ENCODE measurements at regions not wholly inside any gene's neighbourhood (a gene's known extent, or its start where the extent isn't known, plus 50 kb on each side); places are given as distances from the start of the nearest gene placed in this dataset.

GRCh38 chr6:84332139-84333034, 104.9 kb upstream of the CEP162 start:
- DNase-seq = no peak
- 92% methylated on average over 2 of the region's 3 CpGs for WGBS
- Histone ChIP-seq H2BK15ac (ENCODE audit: low read depth, poor library complexity, severe bottlenecking) (no peak overlapping the region), H3K14ac (ENCODE audit: low read length in 2 of 2) (no peak overlapping the region), H4K91ac (ENCODE audit: low read length) (no peak overlapping the region), H3K4me1 (ENCODE audit: control insufficient read depth, insufficient read depth, low read depth, low read length) (no peaks in the 10 kb centered on the region), H3K27me3 (ENCODE audit: control insufficient read depth in 1 of 2, insufficient read depth in 1 of 2, low read length in 2 of 2) (no peaks in the 10 kb centered on the region), H3K4me2 (ENCODE audit: low read length, poor library complexity, severe bottlenecking) (no peak overlapping the region), H2AFZ (ENCODE audit: low read depth, low read length) (no peak overlapping the region), H3K9me3 (ENCODE audit: control insufficient read depth, low read length) (peaks cover 8% of the 10 kb centered on the region), H2AK5ac (ENCODE audit: low read length, severe bottlenecking) (no peak overlapping the region), H3K36me3 (ENCODE audit: control insufficient read depth in 1 of 2, insufficient read depth in 2 of 2, low read depth in 1 of 2, low read length in 2 of 2) (no peaks in the 10 kb centered on the region), H3K23ac (ENCODE audit: low read length in 2 of 2) (no peak overlapping the region), H3K79me1 (replicated peaks; ENCODE audit: low read length, poor library complexity, severe bottlenecking) (no peaks in the 10 kb centered on the region), H4K8ac (ENCODE audit: low read length) (no peak overlapping the region), H3K27ac (ENCODE audit: low read length, poor library complexity, severe bottlenecking) (no peak overlapping the region), H3K4me3 (ENCODE audit: insufficient read depth in 1 of 2, low read depth in 1 of 2, low read length in 2 of 2) (no peak overlapping the region), H3K4ac (ENCODE audit: low read depth in 1 of 2, low read length in 2 of 2) (no peak overlapping the region), H3K9ac (ENCODE audit: low read length) (no peak overlapping the region), H2BK120ac (ENCODE audit: low read depth, low read length) (no peak overlapping the region), H3K18ac (ENCODE audit: low read depth in 1 of 2, low read length in 2 of 2) (no peak overlapping the region), H2BK5ac (ENCODE audit: low read depth, low read length, poor library complexity, severe bottlenecking) (no peak overlapping the region), H2BK12ac (ENCODE audit: low read length in 2 of 2) (no peak overlapping the region)

- no peak overlapping the region for H2BK120ac ChIP-seq (ENCODE audit: low read depth, low read length)
- WGBS = 83% methylated on average over 1 of the region's 2 CpGs
- H2AFZ ChIP-seq (ENCODE audit: low read depth, low read length) = no peak overlapping the region
These were observed 102.9 kb upstream of the CEP162 start for GRCh38 chr6:84330325-84330724.

GRCh38 chr6:84329516-84329915, 102.1 kb upstream of the CEP162 start:
- H3K4me1 ChIP-seq (ENCODE audit: control insufficient read depth, insufficient read depth, low read depth, low read length) = no peaks in the 10 kb centered on the region
- H4K8ac ChIP-seq (ENCODE audit: low read length) = no peak overlapping the region
- no peak overlapping the region for H3K9ac ChIP-seq (ENCODE audit: low read length)
- 29% methylated on average over 2 of the region's 2 CpGs for WGBS
- DNase-seq = no peak
- no peak overlapping the region for H3K4me3 ChIP-seq (ENCODE audit: insufficient read depth in 1 of 2, low read depth in 1 of 2, low read length in 2 of 2)
- H3K27ac ChIP-seq (ENCODE audit: low read length, poor library complexity, severe bottlenecking) = no peak overlapping the region
- no peaks in the 10 kb centered on the region for H3K79me1 ChIP-seq (replicated peaks; ENCODE audit: low read length, poor library complexity, severe bottlenecking)
- H3K9me3 ChIP-seq (ENCODE audit: control insufficient read depth, low read length) = no peaks in the 10 kb centered on the region
- H3K36me3 ChIP-seq (ENCODE audit: control insufficient read depth in 1 of 2, insufficient read depth in 2 of 2, low read depth in 1 of 2, low read length in 2 of 2) = no peaks in the 10 kb centered on the region
- H3K18ac ChIP-seq (ENCODE audit: low read depth in 1 of 2, low read length in 2 of 2) = no peak overlapping the region
- no peak overlapping the region for H2AFZ ChIP-seq (ENCODE audit: low read depth, low read length)
- no peak overlapping the region for H3K4me2 ChIP-seq (ENCODE audit: low read length, poor library complexity, severe bottlenecking)
- no peak overlapping the region for H2BK5ac ChIP-seq (ENCODE audit: low read depth, low read length, poor library complexity, severe bottlenecking)
- no peak overlapping the region for H3K14ac ChIP-seq (ENCODE audit: low read length in 2 of 2)
- H4K91ac ChIP-seq (ENCODE audit: low read length) = no peak overlapping the region
- no peak overlapping the region for H3K23ac ChIP-seq (ENCODE audit: low read length in 2 of 2)
- H2BK15ac ChIP-seq (ENCODE audit: low read depth, poor library complexity, severe bottlenecking) = no peak overlapping the region
- H2BK12ac ChIP-seq (ENCODE audit: low read length in 2 of 2) = no peak overlapping the region
- H3K27me3 ChIP-seq (ENCODE audit: control insufficient read depth in 1 of 2, insufficient read depth in 1 of 2, low read length in 2 of 2) = no peaks in the 10 kb centered on the region
- no peak overlapping the region for H3K4ac ChIP-seq (ENCODE audit: low read depth in 1 of 2, low read length in 2 of 2)
- H2BK120ac ChIP-seq (ENCODE audit: low read depth, low read length) = no peak overlapping the region
- H2AK5ac ChIP-seq (ENCODE audit: low read length, severe bottlenecking) = no peak overlapping the region

More at GRCh38 chr6:84330325-84330724, 102.9 kb upstream of the CEP162 start:
- Histone ChIP-seq H2BK15ac (ENCODE audit: low read depth, poor library complexity, severe bottlenecking) (no peak overlapping the region), H3K4me2 (ENCODE audit: low read length, poor library complexity, severe bottlenecking) (no peak overlapping the region), H3K27me3 (ENCODE audit: control insufficient read depth in 1 of 2, insufficient read depth in 1 of 2, low read length in 2 of 2) (no peaks in the 10 kb centered on the region), H3K4me1 (ENCODE audit: control insufficient read depth, insufficient read depth, low read depth, low read length) (no peaks in the 10 kb centered on the region), H3K27ac (ENCODE audit: low read length, poor library complexity, severe bottlenecking) (no peak overlapping the region), H4K8ac (ENCODE audit: low read length) (no peak overlapping the region), H3K4me3 (ENCODE audit: insufficient read depth in 1 of 2, low read depth in 1 of 2, low read length in 2 of 2) (no peak overlapping the region), H3K79me1 (replicated peaks; ENCODE audit: low read length, poor library complexity, severe bottlenecking) (no peaks in the 10 kb centered on the region), H3K4ac (ENCODE audit: low read depth in 1 of 2, low read length in 2 of 2) (no peak overlapping the region), H3K9me3 (ENCODE audit: control insufficient read depth, low read length) (no peaks in the 10 kb centered on the region), H2AK5ac (ENCODE audit: low read length, severe bottlenecking) (no peak overlapping the region), H3K36me3 (ENCODE audit: control insufficient read depth in 1 of 2, insufficient read depth in 2 of 2, low read depth in 1 of 2, low read length in 2 of 2) (no peaks in the 10 kb centered on the region), H3K23ac (ENCODE audit: low read length in 2 of 2) (no peak overlapping the region), H2BK5ac (ENCODE audit: low read depth, low read length, poor library complexity, severe bottlenecking) (no peak overlapping the region), H2BK12ac (ENCODE audit: low read length in 2 of 2) (no peak overlapping the region), H3K9ac (ENCODE audit: low read length) (no peak overlapping the region), H4K91ac (ENCODE audit: low read length) (no peak overlapping the region), H3K14ac (ENCODE audit: low read length in 2 of 2) (no peak overlapping the region), H3K18ac (ENCODE audit: low read depth in 1 of 2, low read length in 2 of 2) (no peak overlapping the region)
- DNase-seq = no peak

GRCh38 chr6:84329077-84329476, 101.6 kb upstream of the CEP162 start:
- no peak overlapping the region for H3K18ac ChIP-seq (ENCODE audit: low read depth in 1 of 2, low read length in 2 of 2)
- no peak overlapping the region for H3K14ac ChIP-seq (ENCODE audit: low read length in 2 of 2)
- H3K23ac ChIP-seq (ENCODE audit: low read length in 2 of 2) = no peak overlapping the region
- H2AFZ ChIP-seq (ENCODE audit: low read depth, low read length) = no peak overlapping the region
- no peak overlapping the region for H4K8ac ChIP-seq (ENCODE audit: low read length)
- no peaks in the 10 kb centered on the region for H3K9me3 ChIP-seq (ENCODE audit: control insufficient read depth, low read length)
- no peak overlapping the region for H2BK5ac ChIP-seq (ENCODE audit: low read depth, low read length, poor library complexity, severe bottlenecking)
- 30% methylated on average over 3 of the region's 3 CpGs for WGBS
- no peaks in the 10 kb centered on the region for H3K4me1 ChIP-seq (ENCODE audit: control insufficient read depth, insufficient read depth, low read depth, low read length)
- no peak overlapping the region for H2BK15ac ChIP-seq (ENCODE audit: low read depth, poor library complexity, severe bottlenecking)
- no peak overlapping the region for H3K4me3 ChIP-seq (ENCODE audit: insufficient read depth in 1 of 2, low read depth in 1 of 2, low read length in 2 of 2)
- no peaks in the 10 kb centered on the region for H3K27me3 ChIP-seq (ENCODE audit: control insufficient read depth in 1 of 2, insufficient read depth in 1 of 2, low read length in 2 of 2)
- no peak overlapping the region for H2BK120ac ChIP-seq (ENCODE audit: low read depth, low read length)
- no peak overlapping the region for H3K9ac ChIP-seq (ENCODE audit: low read length)
- no peak for DNase-seq
- H3K4me2 ChIP-seq (ENCODE audit: low read length, poor library complexity, severe bottlenecking) = no peak overlapping the region
- H3K79me1 ChIP-seq (replicated peaks; ENCODE audit: low read length, poor library complexity, severe bottlenecking) = no peaks in the 10 kb centered on the region
- no peak overlapping the region for H4K91ac ChIP-seq (ENCODE audit: low read length)
- H2AK5ac ChIP-seq (ENCODE audit: low read length, severe bottlenecking) = no peak overlapping the region
- no peak overlapping the region for H3K4ac ChIP-seq (ENCODE audit: low read depth in 1 of 2, low read length in 2 of 2)
- H2BK12ac ChIP-seq (ENCODE audit: low read length in 2 of 2) = no peak overlapping the region
- H3K36me3 ChIP-seq (ENCODE audit: control insufficient read depth in 1 of 2, insufficient read depth in 2 of 2, low read depth in 1 of 2, low read length in 2 of 2) = no peaks in the 10 kb centered on the region
- no peak overlapping the region for H3K27ac ChIP-seq (ENCODE audit: low read length, poor library complexity, severe bottlenecking)
